Tibial artery (tissue), 4 donors: ENCODE measurements at regions not wholly inside any gene's neighbourhood (a gene's known extent, or its start where the extent isn't known, plus 50 kb on each side); places are given as distances from the start of the nearest gene placed in this dataset.

ENCODE experiments used
- DNase-seq, 2 donors: peaks; one replicate each; pipeline ENCODE4 v3.0.0-alpha.2; 2019
- H3K27ac ChIP-seq, 2 donors: fragments of 200-600 bp; sonication (generic) in 1 of 2; 1 replicate in 1 of 2; 2 replicates in 1 of 2; pipeline ENCODE4 v1.5.1; 2018 to 2019; ENCODE audit warnings: mild to moderate bottlenecking in 1 of 2
- H3K27me3 ChIP-seq, 2 donors: fragments of 200-600 bp; sonication (generic) in 1 of 2; one replicate each; pipeline versions ENCODE4 v1.5.1 to v1.6.0; 2016 to 2019
- H3K36me3 ChIP-seq, 3 donors: fragments of 200-600 bp; sonication (generic) in 2 of 3; one replicate each; pipeline ENCODE4 v1.5.1; 2016 to 2019; ENCODE audit warnings: mild to moderate bottlenecking in 2 of 3
- H3K4me1 ChIP-seq, 4 donors: fragments of 200-600 bp; sonication (generic) in 2 of 4; 1 replicate in 3 of 4; 2 replicates in 1 of 4; pipeline ENCODE4 v1.5.1; 2016 to 2019
- H3K4me3 ChIP-seq, 2 donors: fragments of 200-600 bp; sonication (generic) in 1 of 2; 1 replicate in 1 of 2; 2 replicates in 1 of 2; pipeline ENCODE4 v1.5.1; 2018 to 2019; ENCODE audit warnings: mild to moderate bottlenecking in 2 of 2
- H3K9me3 ChIP-seq, 3 donors: fragments of 200-600 bp; sonication (generic) in 1 of 3; one replicate each; pipeline ENCODE4 v1.5.1; 2016 to 2019
- CTCF ChIP-seq, 2 experiments: fragments of 200-600 bp in 1 of 2; fragments of 450-650 bp in 1 of 2; IDR thresholded peaks; one replicate each; pipeline ENCODE4 v1.5.1; 2017 to 2019; ENCODE audit warnings: antibody characterized with exemption in 2 of 2, mild to moderate bottlenecking in 1 of 2, moderate library complexity in 1 of 2
- intact Hi-C: fragments of 100-400 bp; cut with DNase I; formaldehyde crosslinking; loops from one replicate; pipeline ENCODE4 v1.15.0; 2023; ENCODE audit warnings: low total_unique reads

DNA sequence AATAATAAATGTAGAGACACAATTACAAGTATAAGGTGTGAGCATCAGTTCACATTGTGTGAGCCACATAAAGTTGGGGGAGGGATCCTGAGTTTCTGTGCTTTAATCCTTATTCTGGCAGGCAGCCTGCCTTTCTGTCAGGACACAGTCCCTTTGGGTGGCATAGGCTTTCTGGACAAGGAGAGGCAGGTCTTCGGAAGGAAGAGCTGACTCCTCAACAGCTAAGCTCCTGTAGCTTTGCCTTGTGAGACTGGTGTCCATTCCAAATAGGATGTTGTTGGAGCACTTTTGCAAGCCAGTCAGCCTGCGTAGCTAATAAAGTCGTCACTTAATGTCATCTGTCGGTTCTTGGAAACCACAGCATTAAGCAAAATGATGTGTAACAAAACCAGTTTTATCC, 151.9 kb upstream of the MCTP2 start:
- no peaks in the 10 kb centered on the region for H3K9me3 ChIP-seq
- no peak overlapping the region for H3K27ac ChIP-seq
- no peak overlapping the region for H3K4me3 ChIP-seq
- no peak for TF ChIP-seq CTCF (IDR thresholded peaks at IDR 0.05)
- no peak for DNase-seq
- no peaks in the 10 kb centered on the region for H3K36me3 ChIP-seq
- H3K4me1 ChIP-seq = no peaks in the 10 kb centered on the region
- no peaks in the 10 kb centered on the region for H3K27me3 ChIP-seq
- intact Hi-C loops = no loop called here

- no peak for DNase-seq
- no peak overlapping the region for H3K27ac ChIP-seq
- H3K36me3 ChIP-seq = no peaks in the 10 kb centered on the region
- intact Hi-C loops = no loop called here
- H3K27me3 ChIP-seq = no peaks in the 10 kb centered on the region
- no peaks in the 10 kb centered on the region for H3K4me1 ChIP-seq
- no peak for TF ChIP-seq CTCF (IDR thresholded peaks at IDR 0.05)
- no peaks in the 10 kb centered on the region for H3K9me3 ChIP-seq
- H3K4me3 ChIP-seq = no peak overlapping the region
These were observed 153.4 kb upstream of the MCTP2 start for GRCh38 chr15:94077938-94078337.

DNA sequence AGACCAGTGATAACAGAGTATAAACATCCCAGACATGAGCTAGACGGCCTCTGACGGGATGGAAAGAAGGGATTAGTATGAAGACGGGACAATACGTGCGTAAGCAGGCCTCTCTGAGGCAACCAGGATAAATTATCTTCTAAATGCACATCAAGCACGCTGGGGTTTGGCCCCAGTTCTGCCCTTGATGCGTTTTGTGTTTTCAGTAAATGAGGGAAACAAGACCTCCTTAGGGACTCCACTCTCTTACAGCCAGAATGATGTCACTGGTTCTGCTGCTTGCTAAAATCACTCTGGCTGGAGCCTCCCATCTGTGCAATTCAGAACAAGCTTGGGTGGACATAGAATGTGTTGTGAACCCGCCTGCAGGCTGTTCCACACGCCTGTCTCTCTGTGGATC, 156.0 kb upstream of the MCTP2 start:
- peak; percentile 67 to 80 for DNase-seq
- Histone ChIP-seq H3K27me3 (no peaks in the 10 kb centered on the region), H3K27ac (no peak overlapping the region), H3K9me3 (no peaks in the 10 kb centered on the region), H3K36me3 (no peaks in the 10 kb centered on the region), H3K4me1 (no peaks in the 10 kb centered on the region), H3K4me3 (no peak overlapping the region)
- intact Hi-C loops = no loop called here
- no peak for TF ChIP-seq CTCF (IDR thresholded peaks at IDR 0.05)

GRCh38 chr15:94070356-94071295, 160.7 kb upstream of the MCTP2 start:
- DNase-seq = no peak
- peaks cover 0 to 7% (median 5%) of the 10 kb centered on the region in 3 donors for H3K9me3 ChIP-seq
- intact Hi-C loops = no loop called here
- no peak for TF ChIP-seq CTCF (IDR thresholded peaks at IDR 0.05)
- H3K4me1 ChIP-seq = no peaks in the 10 kb centered on the region
- H3K36me3 ChIP-seq = no peaks in the 10 kb centered on the region
- H3K27me3 ChIP-seq = no peaks in the 10 kb centered on the region
- no peak overlapping the region for H3K4me3 ChIP-seq
- no peak overlapping the region for H3K27ac ChIP-seq

- H3K4me3 ChIP-seq = no peak overlapping the region
- H3K27me3 ChIP-seq = no peaks in the 10 kb centered on the region
- TF ChIP-seq CTCF (IDR thresholded peaks at IDR 0.05) = no peak
- intact Hi-C loops = no loop called here
- no peak overlapping the region for H3K27ac ChIP-seq
- no peaks in the 10 kb centered on the region for H3K4me1 ChIP-seq
- DNase-seq = no peak
- peaks cover 0 to 7% (median 5%) of the 10 kb centered on the region in 3 donors for H3K9me3 ChIP-seq
- no peaks in the 10 kb centered on the region for H3K36me3 ChIP-seq
These were observed 161.5 kb upstream of the MCTP2 start for GRCh38 chr15:94069844-94070243.
